ENCODE measurements at regions not wholly inside any gene's neighbourhood (a gene's known extent, or its start where the extent isn't known, plus 50 kb on each side); places are given as distances from the start of the nearest gene placed in this dataset.
"Not testable (repeated sequence)": the region's sequence is repeated elsewhere in the genome, so short reads cannot be mapped to it uniquely, and the experiment has no call there.

GRCh38 chr3:20288050-20288449 lies 102.0 kb upstream of the SGO1 start:
- H3F3A ChIP-seq (ENCODE audit: insufficient read depth, low read length, poor library complexity, severe bottlenecking) = no peaks in the 10 kb centered on the region
- H3K9me2 ChIP-seq (ENCODE audit: insufficient read depth, low read length) = no peaks in the 10 kb centered on the region
- H4K20me1 ChIP-seq (ENCODE audit: insufficient read depth) = no peaks in the 10 kb centered on the region
- H3K27ac ChIP-seq (ENCODE audit: low read length) = no peak overlapping the region
- no peaks in the 10 kb centered on the region for H3K9me3 ChIP-seq (ENCODE audit: low read length)
- no peak overlapping the region for H3K4me3 ChIP-seq (ENCODE audit: low read length)
- H3K9ac ChIP-seq (ENCODE audit: low read length) = no peak overlapping the region
- TF ChIP-seq TAF1 (IDR thresholded peaks at IDR 0.05; ENCODE audit: low read depth) (no peak), SMC3 (conservative IDR thresholded peaks at IDR 0.05; ENCODE audit: poor library complexity) (no peak), RAD21 (conservative IDR thresholded peaks at IDR 0.05) (no peak), REST (IDR thresholded peaks at IDR 0.05; ENCODE audit: borderline replicate concordance) (no peak), EP300 (conservative IDR thresholded peaks at IDR 0.05; ENCODE audit: poor library complexity, severe bottlenecking) (no peak), MXI1 (conservative IDR thresholded peaks at IDR 0.05; ENCODE audit: poor library complexity, severe bottlenecking) (no peak), POLR2AphosphoS5 (IDR thresholded peaks at IDR 0.05) (no peak), EZH2 (IDR thresholded peaks at IDR 0.05; ENCODE audit: borderline replicate concordance, insufficient read depth, low read length, poor library complexity, severe bottlenecking) (no peak)
- TF ChIP-seq, protein P1, sequence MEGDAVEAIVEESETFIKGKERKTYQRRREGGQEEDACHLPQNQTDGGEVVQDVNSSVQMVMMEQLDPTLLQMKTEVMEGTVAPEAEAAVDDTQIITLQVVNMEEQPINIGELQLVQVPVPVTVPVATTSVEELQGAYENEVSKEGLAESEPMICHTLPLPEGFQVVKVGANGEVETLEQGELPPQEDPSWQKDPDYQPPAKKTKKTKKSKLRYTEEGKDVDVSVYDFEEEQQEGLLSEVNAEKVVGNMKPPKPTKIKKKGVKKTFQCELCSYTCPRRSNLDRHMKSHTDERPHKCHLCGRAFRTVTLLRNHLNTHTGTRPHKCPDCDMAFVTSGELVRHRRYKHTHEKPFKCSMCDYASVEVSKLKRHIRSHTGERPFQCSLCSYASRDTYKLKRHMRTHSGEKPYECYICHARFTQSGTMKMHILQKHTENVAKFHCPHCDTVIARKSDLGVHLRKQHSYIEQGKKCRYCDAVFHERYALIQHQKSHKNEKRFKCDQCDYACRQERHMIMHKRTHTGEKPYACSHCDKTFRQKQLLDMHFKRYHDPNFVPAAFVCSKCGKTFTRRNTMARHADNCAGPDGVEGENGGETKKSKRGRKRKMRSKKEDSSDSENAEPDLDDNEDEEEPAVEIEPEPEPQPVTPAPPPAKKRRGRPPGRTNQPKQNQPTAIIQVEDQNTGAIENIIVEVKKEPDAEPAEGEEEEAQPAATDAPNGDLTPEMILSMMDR (IDR thresholded peaks at IDR 0.05; ENCODE audit: poor library complexity, severe bottlenecking) = no peak
- no peak overlapping the region for H2AFZ ChIP-seq (ENCODE audit: low read depth, low read length)
- H3K79me2 ChIP-seq (replicated peaks; ENCODE audit: insufficient read depth, low read length) = no peaks in the 10 kb centered on the region
- no peaks in the 10 kb centered on the region for H3K36me3 ChIP-seq (ENCODE audit: insufficient read depth, low read length)
- H3K27me3 ChIP-seq (ENCODE audit: insufficient read depth, low read depth, low read length) = no peaks in the 10 kb centered on the region
- H3K4me2 ChIP-seq (ENCODE audit: low read length) = no peak overlapping the region

- H4K20me1 ChIP-seq (ENCODE audit: insufficient read depth) = no peaks in the 10 kb centered on the region
- TF ChIP-seq TAF1 (IDR thresholded peaks at IDR 0.05; ENCODE audit: low read depth) (no peak), REST (IDR thresholded peaks at IDR 0.05; ENCODE audit: borderline replicate concordance) (no peak), EZH2 (IDR thresholded peaks at IDR 0.05; ENCODE audit: borderline replicate concordance, insufficient read depth, low read length, poor library complexity, severe bottlenecking) (no peak), MXI1 (conservative IDR thresholded peaks at IDR 0.05; ENCODE audit: poor library complexity, severe bottlenecking) (no peak), EP300 (conservative IDR thresholded peaks at IDR 0.05; ENCODE audit: poor library complexity, severe bottlenecking) (no peak), POLR2AphosphoS5 (IDR thresholded peaks at IDR 0.05) (no peak), RAD21 (conservative IDR thresholded peaks at IDR 0.05) (no peak), SMC3 (conservative IDR thresholded peaks at IDR 0.05; ENCODE audit: poor library complexity) (no peak)
- TF ChIP-seq, protein P1 (IDR thresholded peaks at IDR 0.05; ENCODE audit: poor library complexity, severe bottlenecking) = no peak
- no peaks in the 10 kb centered on the region for H3K9me2 ChIP-seq (ENCODE audit: insufficient read depth, low read length)
- no peak overlapping the region for H2AFZ ChIP-seq (ENCODE audit: low read depth, low read length)
- H3F3A ChIP-seq (ENCODE audit: insufficient read depth, low read length, poor library complexity, severe bottlenecking) = no peaks in the 10 kb centered on the region
- H3K27me3 ChIP-seq (ENCODE audit: insufficient read depth, low read depth, low read length) = no peaks in the 10 kb centered on the region
- H3K4me2 ChIP-seq (ENCODE audit: low read length) = no peak overlapping the region
- no peak overlapping the region for H3K27ac ChIP-seq (ENCODE audit: low read length)
- H3K9me3 ChIP-seq (ENCODE audit: low read length) = no peaks in the 10 kb centered on the region
- no peaks in the 10 kb centered on the region for H3K36me3 ChIP-seq (ENCODE audit: insufficient read depth, low read length)
- no peaks in the 10 kb centered on the region for H3K79me2 ChIP-seq (replicated peaks; ENCODE audit: insufficient read depth, low read length)
- H3K4me3 ChIP-seq (ENCODE audit: low read length) = no peak overlapping the region
- no peak overlapping the region for H3K9ac ChIP-seq (ENCODE audit: low read length)
Observed at GRCh38 chr3:20280257-20280656, 94.3 kb upstream of the SGO1 start.

- not testable (repeated sequence) for H3K4me2 ChIP-seq (ENCODE audit: low read length); H3K79me2 ChIP-seq (replicated peaks; ENCODE audit: insufficient read depth, low read length); H3F3A ChIP-seq (ENCODE audit: insufficient read depth, low read length, poor library complexity, severe bottlenecking)
Observed at GRCh38 chr3:20265977-20266376, 80.0 kb upstream of the SGO1 start.

More at GRCh38 chr3:20265977-20266376, 80.0 kb upstream of the SGO1 start:
- H3K36me3 ChIP-seq (ENCODE audit: insufficient read depth, low read length); H4K20me1 ChIP-seq (ENCODE audit: insufficient read depth); H3K4me3 ChIP-seq (ENCODE audit: low read length); H3K9me3 ChIP-seq (ENCODE audit: low read length); H3K27ac ChIP-seq (ENCODE audit: low read length); H3K9ac ChIP-seq (ENCODE audit: low read length); H2AFZ ChIP-seq (ENCODE audit: low read depth, low read length); H3K9me2 ChIP-seq (ENCODE audit: insufficient read depth, low read length); H3K27me3 ChIP-seq (ENCODE audit: insufficient read depth, low read depth, low read length): not testable (repeated sequence)

All from neural cell (in vitro differentiated cells).